ENCODE measurements at regions not wholly inside any gene's neighbourhood (a gene's known extent, or its start where the extent isn't known, plus 50 kb on each side); places are given as distances from the start of the nearest gene placed in this dataset.

DNA sequence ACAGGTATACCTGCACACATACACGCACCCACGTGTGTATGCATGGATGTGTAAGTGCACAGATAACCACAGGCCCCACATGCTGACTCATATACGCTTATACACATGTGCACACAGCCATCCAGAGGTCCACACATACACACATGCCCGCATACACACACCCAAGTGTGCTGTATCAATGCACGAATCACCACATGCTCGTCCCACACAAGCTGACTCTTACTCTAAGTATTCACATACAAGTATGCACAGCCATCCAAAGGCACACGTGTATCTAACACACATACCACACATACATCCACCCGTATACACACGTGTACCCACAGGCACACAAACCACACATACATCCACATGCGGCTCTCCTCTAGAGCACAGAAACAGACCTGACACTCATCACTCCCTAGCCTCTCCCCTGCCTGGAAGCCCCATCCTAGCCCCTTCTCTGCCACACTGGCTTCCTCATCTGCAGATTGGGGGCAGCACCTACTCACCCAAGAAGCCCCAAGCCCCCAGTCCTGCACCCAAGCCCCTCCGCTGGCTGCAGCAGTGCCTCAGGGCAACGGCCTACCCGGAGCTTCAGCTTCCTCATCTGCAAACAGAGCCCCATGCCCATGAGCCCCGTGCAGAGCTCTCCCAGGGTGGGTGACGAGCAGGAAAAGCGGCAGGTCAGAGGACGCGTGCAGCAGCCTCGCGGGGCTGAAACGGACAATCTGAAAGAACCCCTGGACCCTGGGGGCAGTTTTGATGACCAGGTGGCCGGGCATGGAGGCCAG lies 105.4 kb downstream of the NCOR2 start:
- in situ Hi-C loops (cut with MboI; ENCODE audit: low pct_unique_long_range_greater_than_20kb in 2 of 9, low sequenced_read_pairs in 9 of 9, unreplicated experiment in 9 of 9), result no loop called here
- Histone ChIP-seq H3K4me3 (no peak overlapping the region), H3K4me1 (replicated peaks in 1 of 2) (peaks cover 15 to 20% of the 10 kb centered on the region in 2 donors), H3K27ac (no peak overlapping the region)
- 83 to 100% (median 100%) methylated on average over 1 to 9 of the region's 22 CpGs; no CpG with 5 or more reads in 2 of the 10 experiments for WGBS, 10 experiments
- no peak for ATAC-seq (replicated peaks in 6 of 8)

DNA sequence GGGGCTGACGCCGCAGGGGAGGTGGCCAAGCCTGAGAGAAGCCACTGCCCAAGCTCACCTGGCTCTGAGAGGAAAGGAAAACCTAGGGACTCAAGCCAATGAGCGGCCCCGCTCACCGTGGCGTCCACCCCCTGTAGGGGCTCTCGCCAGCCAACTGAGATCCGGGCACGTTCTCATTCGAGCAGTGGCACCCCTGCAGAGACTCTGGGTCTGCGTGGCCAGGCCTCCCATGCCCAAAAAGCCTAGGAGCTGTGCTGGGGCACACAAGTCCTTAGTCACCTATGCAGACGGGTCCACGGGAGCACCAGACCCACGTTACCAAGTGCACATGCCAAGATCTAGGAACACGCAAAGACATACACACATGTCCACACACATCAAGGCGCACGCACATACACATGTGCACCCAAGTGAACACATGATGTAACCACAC lies 106.2 kb downstream of the NCOR2 start:
- peaks cover 15 to 20% of the 10 kb centered on the region in 2 donors for H3K4me1 ChIP-seq (replicated peaks in 1 of 2)
- no peak for ATAC-seq (replicated peaks in 6 of 8)
- in situ Hi-C loops (cut with MboI; ENCODE audit: low pct_unique_long_range_greater_than_20kb in 2 of 9, low sequenced_read_pairs in 9 of 9, unreplicated experiment in 9 of 9), result no loop called here
- WGBS, 10 experiments, result 80 to 98% (median 95%) methylated on average over 1 to 9 of the region's 17 CpGs; no CpG with 5 or more reads in 7 of the 10 experiments
- H3K27ac ChIP-seq, result no peak overlapping the region
- H3K4me3 ChIP-seq, result no peak overlapping the region

DNA sequence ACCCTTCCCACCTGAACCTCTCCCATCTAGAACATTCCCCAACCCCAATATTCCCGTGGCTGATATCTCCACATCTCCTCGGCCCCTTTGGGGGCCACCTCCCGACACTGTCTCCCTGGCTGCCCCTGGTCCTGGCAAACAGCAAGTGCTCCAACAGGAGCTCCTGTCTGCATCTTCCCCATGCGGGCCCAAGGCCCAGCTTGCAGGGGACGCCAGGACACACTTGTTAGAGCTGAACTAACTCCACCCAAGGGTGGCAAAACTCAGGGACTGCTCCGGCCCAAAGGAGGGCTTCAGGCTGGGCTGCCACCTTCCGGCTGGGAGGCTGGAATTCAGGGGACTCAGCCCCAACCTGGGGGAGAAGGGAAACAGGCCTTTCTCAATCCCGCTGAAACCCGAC lies 106.6 kb downstream of the NCOR2 start:
- no peak for ATAC-seq (replicated peaks in 6 of 8)
- 92 to 100% (median 100%) methylated on average over 1 to 5 of the region's 9 CpGs; no CpG with 5 or more reads in 7 of the 10 experiments for WGBS, 10 experiments
- H3K4me3 ChIP-seq, result no peak overlapping the region
- H3K4me1 ChIP-seq (replicated peaks in 1 of 2), result peaks cover 15 to 20% of the 10 kb centered on the region in 2 donors
- in situ Hi-C loops (cut with MboI; ENCODE audit: low pct_unique_long_range_greater_than_20kb in 2 of 9, low sequenced_read_pairs in 9 of 9, unreplicated experiment in 9 of 9), result no loop called here
- H3K27ac ChIP-seq, result no peak overlapping the region

DNA sequence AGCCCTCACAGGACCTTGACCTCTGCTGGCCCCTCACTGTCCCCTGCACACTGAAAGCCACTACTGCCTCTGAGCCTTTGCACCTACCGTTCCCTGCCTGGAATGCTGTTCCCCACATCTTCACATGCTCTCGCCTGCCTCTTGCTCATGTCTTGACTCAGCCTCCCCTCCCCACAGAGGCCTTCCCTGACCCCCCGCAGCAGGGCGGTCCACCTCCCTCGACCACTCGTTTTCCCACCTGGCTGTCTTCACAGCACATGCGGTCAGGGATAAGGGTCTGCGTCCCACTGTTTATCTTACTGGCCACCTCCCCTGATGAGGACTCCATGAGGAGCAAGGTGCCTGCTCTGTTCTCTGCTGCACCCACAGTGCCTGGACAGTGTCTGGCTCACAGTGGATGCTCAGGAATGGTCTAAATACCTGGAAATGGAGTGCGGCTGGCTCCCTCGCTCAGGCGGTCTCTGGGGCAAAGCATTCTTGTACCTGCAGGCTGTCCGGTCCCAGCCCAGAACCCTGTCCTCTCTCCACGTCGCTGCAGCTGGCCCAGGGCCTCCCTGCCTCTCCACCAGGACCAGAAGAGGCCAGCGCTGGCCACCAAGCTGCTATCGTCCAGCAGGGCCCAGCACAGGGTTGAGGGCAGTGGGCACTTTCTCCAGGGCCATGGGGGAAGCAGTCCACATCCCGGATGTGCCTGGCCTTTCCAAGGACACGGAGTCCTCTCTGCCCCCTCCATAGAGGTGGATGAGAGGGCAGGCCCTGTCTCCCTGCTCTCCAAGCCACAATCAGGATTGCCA lies 107.4 kb downstream of the NCOR2 start:
- Histone ChIP-seq H3K4me3 (no peak overlapping the region), H3K4me1 (replicated peaks in 1 of 2) (peaks cover 15 to 24% of the 10 kb centered on the region in 2 donors), H3K27ac (no peak overlapping the region)
- 75 to 100% (median 100%) methylated on average over 1 to 10 of the region's 18 CpGs; no CpG with 5 or more reads in 5 of the 10 experiments for WGBS, 10 experiments
- in situ Hi-C loops (cut with MboI; ENCODE audit: low pct_unique_long_range_greater_than_20kb in 2 of 9, low sequenced_read_pairs in 9 of 9, unreplicated experiment in 9 of 9), result no loop called here
- no peak for ATAC-seq (replicated peaks in 6 of 8)

DNA sequence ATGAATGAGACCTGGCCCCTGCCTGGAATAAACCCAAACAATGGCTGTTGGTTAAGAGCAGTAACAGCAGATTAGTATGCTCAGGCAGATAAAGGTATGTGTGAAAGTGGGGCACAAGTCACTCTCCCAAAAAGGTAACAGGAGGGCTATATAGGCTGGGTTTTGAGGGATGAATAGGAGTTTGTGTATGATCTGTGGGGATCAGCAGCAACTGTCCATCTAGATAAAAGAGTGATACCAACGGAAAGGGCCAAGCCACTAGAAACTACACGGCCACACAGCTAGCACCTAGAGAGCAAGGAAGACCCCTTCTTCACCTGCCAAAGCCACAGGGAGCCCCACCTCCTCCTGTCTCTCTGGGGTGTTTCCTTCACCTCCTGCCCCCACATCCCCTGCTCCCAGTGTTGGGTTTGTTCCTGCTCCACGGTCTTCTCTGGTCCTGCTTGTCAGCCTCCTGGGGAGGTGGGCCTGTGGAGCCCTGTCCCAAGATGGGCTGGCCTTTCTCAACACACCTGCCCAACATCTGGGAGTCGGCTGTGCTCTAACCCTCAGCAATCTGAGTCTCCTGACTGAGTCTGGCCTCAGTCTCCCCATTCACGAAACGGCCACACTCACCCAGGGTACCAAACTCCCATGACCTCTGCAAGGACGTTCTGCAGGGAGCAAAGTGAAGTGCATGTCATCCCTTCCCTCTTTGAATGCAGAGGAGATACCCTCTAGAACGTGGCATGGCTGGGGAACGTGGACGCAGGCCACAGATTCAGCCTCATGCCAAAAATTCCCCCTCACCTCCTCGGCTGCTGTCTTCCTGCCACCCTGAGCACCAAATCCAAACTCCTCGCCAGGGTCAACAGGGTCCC lies 108.2 kb downstream of the NCOR2 start:
- no peak overlapping the region for H3K4me3 ChIP-seq
- no peak overlapping the region for H3K27ac ChIP-seq
- H3K4me1 ChIP-seq (replicated peaks in 1 of 2), result peaks cover 17 to 24% of the 10 kb centered on the region in 2 donors
- WGBS, 10 experiments, result 60 to 100% (median 96%) methylated on average over 1 to 6 of the region's 12 CpGs; no CpG with 5 or more reads in 2 of the 10 experiments
- in situ Hi-C loops (cut with MboI; ENCODE audit: low pct_unique_long_range_greater_than_20kb in 2 of 9, low sequenced_read_pairs in 9 of 9, unreplicated experiment in 9 of 9), result no loop called here
- no peak for ATAC-seq (replicated peaks in 6 of 8)

DNA sequence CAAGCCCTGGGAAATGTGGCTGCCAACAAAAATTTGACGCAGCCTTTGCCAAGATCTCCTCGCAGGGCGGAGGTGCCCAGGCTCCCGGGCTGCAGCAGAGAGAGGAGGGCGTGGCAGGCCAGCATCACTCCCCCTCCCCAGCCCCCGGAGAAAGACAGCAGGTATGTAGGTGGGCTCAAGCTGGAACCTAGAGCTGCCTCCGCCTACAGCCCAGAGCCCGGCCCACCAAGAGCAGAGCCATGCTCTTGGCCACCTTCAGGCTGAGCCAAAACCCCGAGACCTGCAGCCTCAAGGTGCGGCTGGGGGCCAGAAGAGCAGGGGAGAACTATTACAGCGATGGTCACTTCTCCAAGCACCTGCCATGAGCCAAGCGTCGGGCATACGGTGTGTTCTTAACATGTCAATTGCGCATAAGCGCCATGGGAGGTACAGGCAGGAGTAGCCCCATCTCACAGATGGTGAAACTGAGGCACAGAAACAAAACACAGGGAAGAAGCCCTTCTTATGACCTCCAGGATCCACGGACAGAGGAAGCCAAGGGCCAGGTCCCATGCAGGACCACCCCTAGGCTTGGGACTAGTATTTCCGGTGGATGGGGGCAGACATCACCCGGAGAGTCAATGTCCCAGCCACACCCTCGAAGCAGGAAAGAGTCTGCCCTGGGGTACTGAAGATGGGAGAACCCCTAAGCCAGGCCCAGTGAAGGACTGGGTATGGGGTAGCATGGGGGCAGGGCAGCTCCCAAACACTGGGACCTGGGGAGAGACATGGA lies 109.0 kb downstream of the NCOR2 start:
- peaks cover 22 to 25% of the 10 kb centered on the region in 2 donors for H3K4me1 ChIP-seq (replicated peaks in 1 of 2)
- ATAC-seq (replicated peaks in 6 of 8), result no peak
- 74 to 100% (median 84%) methylated on average over 1 to 11 of the region's 20 CpGs; no CpG with 5 or more reads in 3 of the 10 experiments for WGBS, 10 experiments
- in situ Hi-C loops (cut with MboI; ENCODE audit: low pct_unique_long_range_greater_than_20kb in 2 of 9, low sequenced_read_pairs in 9 of 9, unreplicated experiment in 9 of 9), result no loop called here
- no peak overlapping the region for H3K4me3 ChIP-seq
- H3K27ac ChIP-seq, result peak overlapping the region in 1 of 2 donors; percentile 35

DNA sequence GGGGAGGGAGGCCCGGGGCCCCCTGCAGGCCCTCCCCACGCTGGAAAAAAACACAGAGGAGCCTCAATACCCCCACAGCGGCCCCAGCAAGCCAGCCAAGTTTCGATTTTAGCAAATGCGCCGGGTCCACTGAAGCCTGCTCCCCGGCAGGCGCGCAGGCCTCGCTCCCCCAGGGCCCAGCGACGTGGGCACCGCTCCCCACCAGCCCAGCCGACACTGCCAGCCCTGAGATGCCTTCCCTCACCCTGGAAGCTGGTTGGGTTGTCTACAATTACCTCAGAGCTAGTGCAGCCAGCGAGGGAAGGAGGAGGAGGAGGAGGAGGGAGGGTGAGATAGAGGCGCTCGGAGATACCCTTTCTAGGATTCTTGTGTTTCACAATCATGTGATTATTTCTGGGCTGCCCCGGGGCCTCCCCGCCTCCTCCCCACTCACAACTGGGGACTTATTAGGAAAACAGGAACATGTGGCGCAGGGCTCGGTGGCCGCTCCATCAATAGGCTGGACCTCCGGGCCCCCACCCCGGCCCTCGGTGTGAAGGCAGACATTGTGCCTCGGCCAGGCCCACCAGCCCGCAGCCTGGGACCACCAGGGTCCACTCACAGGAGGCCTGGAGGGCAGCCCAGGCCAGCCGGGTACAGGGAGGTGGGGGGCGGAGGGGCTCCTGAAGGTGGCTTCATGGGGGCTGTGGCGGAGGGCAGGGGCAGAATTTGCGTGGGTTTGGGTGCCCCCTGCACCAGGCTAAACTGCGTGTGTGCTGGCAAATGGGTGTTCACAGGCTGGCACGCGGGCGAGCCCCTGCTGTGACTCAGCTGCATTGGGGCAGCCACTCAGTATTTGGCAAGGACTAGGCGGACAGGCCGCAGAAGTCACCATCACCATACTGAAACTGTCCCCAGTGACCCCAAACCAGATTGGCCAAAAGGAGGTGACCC lies 109.9 kb downstream of the NCOR2 start:
- Histone ChIP-seq H3K4me3 (no peak overlapping the region), H3K4me1 (replicated peaks in 1 of 2) (peaks cover 27 to 31% of the 10 kb centered on the region in 2 donors), H3K27ac (peak overlapping the region; percentile 0 to 35)
- 6% methylated on average over 3 of the region's 37 CpGs; no CpG with 5 or more reads in 9 of the 10 experiments for WGBS, 10 experiments
- ATAC-seq (replicated peaks in 6 of 8), result peak; percentile 9 to 64 (median 40)
- in situ Hi-C loops (cut with MboI; ENCODE audit: low pct_unique_long_range_greater_than_20kb in 2 of 9, low sequenced_read_pairs in 9 of 9, unreplicated experiment in 9 of 9), result no loop called here

DNA sequence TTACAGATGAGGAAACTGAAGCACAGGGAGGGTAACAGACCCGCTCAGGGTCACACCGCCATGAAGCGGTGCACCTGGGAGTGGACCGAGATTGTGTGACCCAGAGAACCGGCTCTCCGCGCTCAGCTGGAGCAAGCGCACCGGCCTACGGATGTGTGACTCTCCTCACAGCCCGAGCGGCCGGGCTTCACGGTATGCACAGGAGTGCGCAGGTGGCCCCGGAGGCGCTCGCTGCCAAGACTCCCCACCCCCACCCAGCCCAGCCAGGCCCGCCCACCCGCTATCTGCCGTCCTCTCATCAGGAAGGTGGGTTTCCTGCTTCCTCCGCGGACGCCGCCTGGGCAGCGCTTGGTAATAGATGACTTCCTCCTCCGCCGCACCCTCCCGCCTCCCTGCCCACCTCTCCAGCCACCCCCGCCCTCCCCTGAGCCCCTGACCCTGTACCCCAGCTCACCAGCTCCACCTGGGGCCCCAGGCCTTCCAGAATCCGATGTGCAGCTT lies 110.7 kb downstream of the NCOR2 start:
- Histone ChIP-seq H3K27ac (no peak overlapping the region), H3K4me1 (replicated peaks in 1 of 2) (peaks cover 35 to 39% of the 10 kb centered on the region in 2 donors), H3K4me3 (no peak overlapping the region)
- 20 to 94% methylated on average over 1 to 3 of the region's 31 CpGs; no CpG with 5 or more reads in 8 of the 10 experiments for WGBS, 10 experiments
- in situ Hi-C loops (cut with MboI; ENCODE audit: low pct_unique_long_range_greater_than_20kb in 2 of 9, low sequenced_read_pairs in 9 of 9, unreplicated experiment in 9 of 9), result no loop called here
- no peak for ATAC-seq (replicated peaks in 6 of 8)

DNA sequence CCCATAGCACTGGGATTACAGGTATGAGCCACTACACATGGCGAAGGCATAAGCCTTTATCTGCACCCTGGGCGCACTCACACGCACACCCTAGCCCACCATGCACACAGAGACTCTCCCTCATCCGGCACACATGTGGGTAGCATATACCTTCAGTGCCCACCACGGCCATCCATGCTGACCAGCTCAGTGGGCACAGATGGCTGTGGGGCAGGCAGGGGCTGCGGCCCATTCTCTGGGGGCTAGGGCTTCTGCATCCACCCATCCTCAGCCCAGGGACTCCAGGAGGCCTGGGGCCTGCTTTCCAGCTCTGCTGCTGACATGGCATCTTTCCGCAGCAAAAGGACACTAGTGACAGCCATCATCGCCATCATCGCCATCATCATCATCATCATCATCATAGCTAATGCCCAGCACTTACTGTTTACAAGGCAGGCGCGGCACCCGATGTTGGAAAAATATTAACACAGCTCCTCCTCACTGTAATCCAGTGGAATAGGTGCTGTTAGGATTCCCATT lies 111.2 kb downstream of the NCOR2 start:
- in situ Hi-C loops (cut with MboI; ENCODE audit: low pct_unique_long_range_greater_than_20kb in 2 of 9, low sequenced_read_pairs in 9 of 9, unreplicated experiment in 9 of 9), result no loop called here
- H3K4me3 ChIP-seq, result no peak overlapping the region
- peaks cover 40 to 42% of the 10 kb centered on the region in 2 donors for H3K4me1 ChIP-seq (replicated peaks in 1 of 2)
- H3K27ac ChIP-seq, result no peak overlapping the region
- 92 to 100% (median 97%) methylated on average over 2 to 6 of the region's 12 CpGs; no CpG with 5 or more reads in 6 of the 10 experiments for WGBS, 10 experiments
- no peak for ATAC-seq (replicated peaks in 6 of 8)

DNA sequence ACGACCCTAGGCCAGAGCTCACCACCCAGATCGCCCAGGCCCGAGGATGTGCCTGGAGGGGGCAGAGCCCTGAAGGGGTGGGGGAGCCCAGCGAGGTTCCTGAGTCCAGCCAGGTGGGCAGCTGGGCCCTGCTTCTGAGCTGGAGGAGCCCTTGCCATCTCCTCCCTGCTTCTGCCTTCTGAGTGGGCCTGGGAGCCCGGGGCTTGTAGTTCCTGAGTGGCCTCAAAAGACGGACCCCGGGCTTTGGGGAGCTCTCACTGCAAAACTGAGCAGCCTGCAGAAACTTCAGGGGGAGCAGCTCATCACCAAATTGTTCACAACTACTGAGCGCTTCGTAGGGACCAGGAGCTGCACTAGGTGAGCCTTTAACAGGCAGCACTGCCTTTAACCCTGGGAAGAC lies 112.1 kb downstream of the NCOR2 start:
- Histone ChIP-seq H3K27ac (peak overlapping the region in 1 of 2 donors; percentile 12), H3K4me1 (replicated peaks in 1 of 2) (peaks cover 42 to 43% of the 10 kb centered on the region in 2 donors), H3K4me3 (no peak overlapping the region)
- WGBS, 10 experiments, result 60 to 100% (median 100%) methylated on average over 1 to 2 of the region's 9 CpGs; no CpG with 5 or more reads in 7 of the 10 experiments
- no peak for ATAC-seq (replicated peaks in 6 of 8)
- in situ Hi-C loops (cut with MboI; ENCODE audit: low pct_unique_long_range_greater_than_20kb in 2 of 9, low sequenced_read_pairs in 9 of 9, unreplicated experiment in 9 of 9), result no loop called here

DNA sequence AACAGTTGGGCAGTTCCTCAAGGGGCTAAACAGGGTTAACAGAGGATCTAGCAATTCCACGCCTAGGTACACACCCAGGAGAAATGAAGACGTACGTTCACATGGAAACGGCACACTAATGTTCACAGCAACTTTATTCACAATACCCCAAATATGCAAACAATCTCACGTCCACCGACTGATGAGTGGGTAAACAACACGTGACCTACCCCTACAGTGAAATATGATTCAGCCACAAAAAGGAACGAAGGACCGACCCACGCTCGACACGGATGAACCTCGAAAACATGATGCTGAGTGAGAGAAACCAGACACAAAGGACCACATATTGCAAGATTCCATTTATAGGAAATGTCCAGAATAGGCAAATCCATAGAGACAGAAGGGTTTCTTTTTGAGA lies 112.7 kb downstream of the NCOR2 start:
- no peak overlapping the region for H3K27ac ChIP-seq
- 40 to 97% (median 73%) methylated on average over 1 to 13 of the region's 13 CpGs; no CpG with 5 or more reads in 3 of the 10 experiments for WGBS, 10 experiments
- ATAC-seq (replicated peaks in 6 of 8), result peak in 2 of 8 experiments; percentile 9 to 16
- in situ Hi-C loops (cut with MboI; ENCODE audit: low pct_unique_long_range_greater_than_20kb in 2 of 9, low sequenced_read_pairs in 9 of 9, unreplicated experiment in 9 of 9), result no loop called here
- no peak overlapping the region for H3K4me3 ChIP-seq
- H3K4me1 ChIP-seq (replicated peaks in 1 of 2), result peaks cover 48 to 49% of the 10 kb centered on the region in 2 donors
